Head of caudate nucleus (tissue), 42 donors: ENCODE measurements at regions not wholly inside any gene's neighbourhood (a gene's known extent, or its start where the extent isn't known, plus 50 kb on each side); places are given as distances from the start of the nearest gene placed in this dataset.
"Not testable (repeated sequence)": the region's sequence is repeated elsewhere in the genome, so short reads cannot be mapped to it uniquely, and the experiment has no call there.

Experiments used
- DNase-seq, 42 donors: peaks; one replicate each; pipeline versions ENCODE4 v3.0.0 to v3.0.0-alpha.2; 2020 to 2021; ENCODE audit warnings: mixed read lengths in 7 of 42
- intact Hi-C: fragments of 100-400 bp; cut with DNase I; formaldehyde crosslinking; loops from one replicate; pipeline ENCODE4 v1.15.0; 2022

DNA sequence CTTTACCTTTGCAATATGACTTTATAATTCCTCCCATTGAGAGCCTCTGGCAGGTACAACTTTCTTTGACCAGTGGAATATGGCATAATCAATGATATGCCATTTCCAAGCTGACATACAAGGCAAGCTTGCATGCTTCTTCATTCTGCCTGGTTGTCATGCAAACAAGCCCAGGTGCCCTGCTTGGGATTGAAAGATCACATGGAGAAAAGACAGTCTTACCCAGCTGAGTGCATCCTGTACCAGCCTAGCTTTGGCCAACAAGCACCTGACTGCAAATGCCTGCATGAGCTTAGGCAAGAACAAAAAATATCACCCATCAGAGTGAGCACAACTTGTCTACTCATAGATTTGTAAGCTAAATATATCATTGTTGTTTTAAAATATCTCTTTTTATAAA, 82.9 kb upstream of the KCND2 start:
- DNase-seq: no peak
- intact Hi-C loops: no loop called here

DNA sequence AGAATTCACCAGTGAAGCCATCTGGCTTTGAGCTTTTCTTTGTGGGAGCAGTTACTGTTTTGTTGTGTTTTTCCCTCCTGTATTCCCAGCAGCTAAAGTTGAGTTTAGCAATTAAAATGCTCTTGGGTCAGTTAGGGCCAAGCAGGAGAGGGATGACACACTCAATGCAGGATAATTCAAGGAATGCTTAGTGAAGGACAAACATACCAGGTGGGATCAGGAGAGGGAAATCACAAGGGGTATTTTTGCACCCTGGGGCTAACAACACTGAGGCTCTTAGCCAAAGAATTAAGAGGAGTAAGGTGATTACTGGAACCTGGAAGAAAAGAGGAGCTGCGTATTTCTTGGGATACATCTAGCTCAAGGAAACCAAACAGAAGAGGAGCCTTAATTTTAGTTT, 82.4 kb upstream of the KCND2 start:
- DNase-seq: no peak
- intact Hi-C loops: no loop called here

GRCh38 chr7:120191423-120191822, 81.6 kb upstream of the KCND2 start:
- DNase-seq, intact Hi-C loops: not testable (repeated sequence)

- DNase-seq: no peak
- intact Hi-C loops: no loop called here
These were observed 71.7 kb upstream of the KCND2 start for GRCh38 chr7:120201290-120201689.

- intact Hi-C loops: no loop called here
- DNase-seq: no peak
These were observed 67.9 kb upstream of the KCND2 start for GRCh38 chr7:120205101-120205500.

- no peak for DNase-seq
- intact Hi-C loops: no loop called here
These were observed 65.9 kb upstream of the KCND2 start for GRCh38 chr7:120207037-120207436.

DNA sequence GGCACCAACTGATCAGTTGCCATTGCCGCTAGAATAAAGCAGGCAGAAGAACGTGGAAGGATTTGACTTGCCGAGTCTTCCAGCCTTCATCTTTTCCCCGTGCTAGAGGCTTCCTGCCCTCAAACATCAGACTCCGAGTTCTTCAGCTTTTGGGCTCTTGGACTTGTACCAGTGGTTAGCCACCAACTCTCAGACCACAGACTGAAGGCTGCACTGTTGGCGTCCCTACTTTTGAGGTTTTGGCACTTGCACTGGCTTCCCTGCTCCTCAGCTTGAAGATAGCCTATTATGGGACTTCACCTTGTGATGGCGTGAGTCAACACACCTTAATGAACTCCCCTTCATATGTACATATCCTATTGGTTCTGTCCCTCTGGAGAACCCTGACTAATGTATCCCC, 57.3 kb upstream of the KCND2 start:
- intact Hi-C loops: no loop called here
- DNase-seq: no peak

DNA sequence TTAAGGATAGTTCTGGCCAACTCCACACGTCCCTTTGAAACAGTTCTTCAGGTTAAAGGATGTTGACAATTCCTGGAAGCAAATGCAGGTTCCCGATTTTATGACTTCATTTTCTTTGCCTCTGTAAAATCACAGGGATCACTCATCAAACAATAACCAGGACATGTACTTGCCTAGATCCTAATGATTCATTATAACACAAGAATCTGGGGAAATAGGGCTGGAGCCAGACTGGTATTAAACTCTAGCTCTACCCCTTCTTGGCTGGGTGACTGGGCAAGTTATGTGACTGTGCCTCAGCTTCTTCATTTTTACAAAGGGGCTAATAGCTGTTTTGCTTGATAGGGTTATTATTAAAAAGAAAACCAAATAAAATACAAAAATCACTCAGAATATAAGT, 56.0 kb upstream of the KCND2 start:
- no peak for DNase-seq
- intact Hi-C loops: no loop called here

DNA sequence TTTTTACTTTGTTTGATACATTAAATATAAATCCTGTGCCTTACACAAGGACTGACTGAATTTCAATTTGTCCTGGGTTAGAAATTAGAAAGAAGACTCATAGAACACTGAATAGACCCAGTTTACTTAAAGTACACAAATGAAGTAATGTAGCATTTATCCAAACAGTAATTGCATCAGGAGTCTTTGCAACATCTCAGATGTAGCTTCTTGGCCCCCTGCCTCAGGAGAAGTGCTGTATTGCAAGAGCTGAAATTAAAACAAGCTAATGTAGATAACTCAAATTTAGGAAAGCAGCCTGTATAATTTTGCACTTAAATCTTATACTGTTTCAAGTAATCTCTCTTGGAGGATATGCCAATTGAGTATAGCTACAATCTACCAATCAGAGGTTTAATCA, 54.3 kb upstream of the KCND2 start:
- DNase-seq: no peak
- intact Hi-C loops: no loop called here

GRCh38 chr7:120221666-120222065, 51.3 kb upstream of the KCND2 start:
- DNase-seq: no peak
- intact Hi-C loops: no loop called here
